ENCODE measurements at regions not wholly inside any gene's neighbourhood (a gene's known extent, or its start where the extent isn't known, plus 50 kb on each side); places are given as distances from the start of the nearest gene placed in this dataset.
"Not testable (repeated sequence)": the region's sequence is repeated elsewhere in the genome, so short reads cannot be mapped to it uniquely, and the experiment has no call there.

- no peak overlapping the region for H3K4me3 ChIP-seq (ENCODE audit: low read length)
- DNase-seq (ENCODE audit: low read depth), result no peak
- TF ChIP-seq CTCF (conservative IDR thresholded peaks at IDR 0.05; ENCODE audit: low read depth, low read length), result no peak
Observed at GRCh38 chr5:163165277-163165676, 272.1 kb upstream of the CCNG1 start.

- H3K4me3 ChIP-seq (ENCODE audit: low read length); DNase-seq (ENCODE audit: low read depth): not testable (repeated sequence)
Observed at GRCh38 chr5:163170161-163170560, 267.2 kb upstream of the CCNG1 start.

GRCh38 chr5:163172540-163173338, 264.7 kb upstream of the CCNG1 start:
- TF ChIP-seq CTCF (conservative IDR thresholded peaks at IDR 0.05; ENCODE audit: low read depth, low read length), result no peak

GRCh38 chr5:163177971-163178370, 259.4 kb upstream of the CCNG1 start:
- DNase-seq (ENCODE audit: low read depth), result no peak
- TF ChIP-seq CTCF (conservative IDR thresholded peaks at IDR 0.05; ENCODE audit: low read depth, low read length), result no peak
- no peak overlapping the region for H3K4me3 ChIP-seq (ENCODE audit: low read length)

More at GRCh38 chr5:163172540-163173338, 264.7 kb upstream of the CCNG1 start:
- no peak overlapping the region for H3K4me3 ChIP-seq (ENCODE audit: low read length)
- DNase-seq (ENCODE audit: low read depth), result no peak

GRCh38 chr5:163185315-163185714, 252.1 kb upstream of the CCNG1 start:
- DNase-seq (ENCODE audit: low read depth), result no peak
- TF ChIP-seq CTCF (conservative IDR thresholded peaks at IDR 0.05; ENCODE audit: low read depth, low read length), result no peak
- H3K4me3 ChIP-seq (ENCODE audit: low read length), result no peak overlapping the region

- TF ChIP-seq CTCF (conservative IDR thresholded peaks at IDR 0.05; ENCODE audit: low read depth, low read length), result no peak
Observed at GRCh38 chr5:163189023-163189553, 248.3 kb upstream of the CCNG1 start.

GRCh38 chr5:163190283-163190682, 247.1 kb upstream of the CCNG1 start:
- no peak overlapping the region for H3K4me3 ChIP-seq (ENCODE audit: low read length)
- DNase-seq (ENCODE audit: low read depth), result no peak
- TF ChIP-seq CTCF (conservative IDR thresholded peaks at IDR 0.05; ENCODE audit: low read depth, low read length), result no peak

More at GRCh38 chr5:163189023-163189553, 248.3 kb upstream of the CCNG1 start:
- no peak overlapping the region for H3K4me3 ChIP-seq (ENCODE audit: low read length)
- no peak for DNase-seq (ENCODE audit: low read depth)
